H1 (cell line): ENCODE measurements at regions not wholly inside any gene's neighbourhood (a gene's known extent, or its start where the extent isn't known, plus 50 kb on each side); places are given as distances from the start of the nearest gene placed in this dataset.

ENCODE experiments used
- CTCF ChIA-PET: fragments of 300-600 bp; sonication (Branson Sonifier 250); formaldehyde crosslinking; loops from one replicate; lab custom pipeline; 2021; ENCODE audit not compliant: partially characterized antibody; lab: Charles Lee
- POLR2A ChIA-PET: fragments of 300-600 bp; sonication (Branson Sonifier 250); formaldehyde crosslinking; loops from one replicate; lab custom pipeline; 2021; ENCODE audit warnings: inconsistent platforms; ENCODE audit not compliant: partially characterized antibody; lab: Charles Lee
- DNase-seq, 2 experiments: peaks; one replicate each; pipeline versions ENCODE4 v3.0.0 to v3.0.0-alpha.2; 2010 to 2022; ENCODE audit warnings: low spot score in 2 of 2, low read depth in 1 of 2, mixed read lengths in 1 of 2
- FAIRE-seq: peaks from 2 replicates; lab custom pipeline; 2011; peaks lifted over from hg19 to GRCh38; lab: Jason Lieb, UNC
- H2AFZ ChIP-seq: 2 replicates; pipeline ENCODE4 v1.8.1; 2012; ENCODE audit warnings: low read length, inconsistent platforms
- H2AK5ac ChIP-seq: 2 replicates; pipeline ENCODE4 v1.6.1; 2013; ENCODE audit warnings: low read depth, low read length
- H2BK120ac ChIP-seq: replicated peaks from 2 replicates; pipeline ENCODE3; 2013; ENCODE audit warnings: low read depth, low read length, inconsistent platforms
- H2BK12ac ChIP-seq: 2 replicates; pipeline ENCODE4 v1.6.1; 2013; ENCODE audit warnings: low read depth, low read length
- H2BK15ac ChIP-seq: 2 replicates; pipeline ENCODE4 v1.6.1; 2013; ENCODE audit warnings: low read length
- H2BK20ac ChIP-seq: 2 replicates; pipeline ENCODE4 v1.6.1; 2013; ENCODE audit warnings: low read length
- H2BK5ac ChIP-seq: 2 replicates; pipeline ENCODE4 v1.6.1; 2013; ENCODE audit warnings: low read depth, low read length
- H3K14ac ChIP-seq: 2 replicates; pipeline ENCODE4 v1.6.1; 2013; ENCODE audit warnings: inconsistent platforms; ENCODE audit not compliant: insufficient read length
- H3K18ac ChIP-seq: 2 replicates; pipeline ENCODE4 v1.6.1; 2013; ENCODE audit warnings: low read length; ENCODE audit errors: extremely low read depth
- H3K23ac ChIP-seq: 2 replicates; pipeline ENCODE4 v1.6.1; 2013; ENCODE audit warnings: inconsistent platforms; ENCODE audit not compliant: insufficient read length
- H3K23me2 ChIP-seq: 2 replicates; pipeline ENCODE4 v1.6.1; 2013; ENCODE audit warnings: low read depth, low read length
- H3K27ac ChIP-seq: 2 replicates; pipeline ENCODE4 v1.6.1; 2011; ENCODE audit warnings: low read depth, low read length, inconsistent platforms
- H3K27me3 ChIP-seq, 4 experiments: replicated peaks in 1 of 4; 1 replicate in 1 of 4; 2 replicates in 3 of 4; pipeline versions ENCODE4 v1.6.1 to v1.8.1; 2011 to 2013; ENCODE audit warnings: low read length in 3 of 4, mild to moderate bottlenecking in 3 of 4, inconsistent platforms in 2 of 4, mixed read lengths in 2 of 4, moderate library complexity in 1 of 4; ENCODE audit not compliant: control insufficient read depth in 3 of 4, insufficient read depth in 3 of 4; ENCODE audit errors: extremely low read depth in 1 of 4
- H3K36me3 ChIP-seq, 4 experiments: 2 replicates each; pipeline versions ENCODE4 v1.6.1 to v1.8.1; 2011 to 2013; ENCODE audit warnings: mild to moderate bottlenecking in 4 of 4, low read length in 3 of 4, moderate library complexity in 2 of 4, control low read depth in 1 of 4, inconsistent platforms in 1 of 4; ENCODE audit not compliant: insufficient read depth in 4 of 4, control insufficient read depth in 2 of 4
- H3K4ac ChIP-seq: replicated peaks from 2 replicates; pipeline ENCODE3; 2013; ENCODE audit warnings: low read length, low read depth, mixed read lengths, inconsistent platforms; ENCODE audit not compliant: insufficient read length
- H3K4me1 ChIP-seq, 4 experiments: replicated peaks in 1 of 4; 1 replicate in 1 of 4; 2 replicates in 3 of 4; pipeline versions ENCODE4 v1.6.1 to v1.8.1; 2011 to 2013; ENCODE audit warnings: low read length in 3 of 4, inconsistent platforms in 2 of 4, mixed read lengths in 1 of 4; ENCODE audit not compliant: insufficient read depth in 4 of 4, control insufficient read depth in 3 of 4
- H3K4me2 ChIP-seq, 2 experiments: 2 replicates each; pipeline versions ENCODE4 v1.6.1 to v1.8.1; 2011 to 2013; ENCODE audit warnings: low read depth in 2 of 2, low read length in 2 of 2, control low read depth in 1 of 2, inconsistent platforms in 1 of 2, mild to moderate bottlenecking in 1 of 2; ENCODE audit not compliant: insufficient read depth in 1 of 2
- H3K4me3 ChIP-seq, 4 experiments: fragments of 200-600, 300-600 bp in 1 of 4; sonication (generic), shearing (Covaris generic), sonication (Bioruptor Twin) in 1 of 4; 2 replicates each; pipeline versions ENCODE4 v1.5.1 to v1.8.1; 2011 to 2016; ENCODE audit warnings: low read length in 4 of 4, low read depth in 3 of 4, control low read depth in 2 of 4, inconsistent platforms in 2 of 4, mild to moderate bottlenecking in 2 of 4, mixed read lengths in 1 of 4, moderate library complexity in 1 of 4; ENCODE audit not compliant: insufficient read depth in 2 of 4; ENCODE audit errors: extremely low read depth in 1 of 4
- H3K56ac ChIP-seq: replicated peaks from 2 replicates; pipeline ENCODE3; 2013; ENCODE audit warnings: low read depth, mild to moderate bottlenecking, mixed read lengths, low read length, inconsistent platforms; ENCODE audit not compliant: insufficient read length
- H3K79me1 ChIP-seq: 2 replicates; pipeline ENCODE4 v1.6.1; 2013; ENCODE audit warnings: low read depth, low read length, control low read depth
- H3K79me2 ChIP-seq, 2 experiments: 2 replicates each; pipeline versions ENCODE4 v1.6.1 to v1.8.1; 2012 to 2013; ENCODE audit warnings: low read length in 2 of 2, mild to moderate bottlenecking in 2 of 2, inconsistent platforms in 1 of 2; ENCODE audit not compliant: insufficient read depth in 2 of 2, control insufficient read depth in 1 of 2
- H3K9ac ChIP-seq, 4 experiments: replicated peaks in 1 of 4; 1 replicate in 1 of 4; 2 replicates in 3 of 4; pipeline versions ENCODE4 v1.6.1 to v1.8.1; 2011 to 2013; ENCODE audit warnings: low read depth in 3 of 4, low read length in 3 of 4, control low read depth in 2 of 4, mild to moderate bottlenecking in 2 of 4, moderate library complexity in 2 of 4, inconsistent platforms in 1 of 4; ENCODE audit errors: extremely low read depth in 1 of 4
- H3K9me3 ChIP-seq, 2 experiments: 2 replicates each; pipeline versions ENCODE4 v1.6.1 to v1.8.1; 2012 to 2013; ENCODE audit warnings: mild to moderate bottlenecking in 2 of 2, moderate library complexity in 2 of 2, control low read depth in 1 of 2, inconsistent platforms in 1 of 2, low read depth in 1 of 2, low read length in 1 of 2, mixed read lengths in 1 of 2; ENCODE audit not compliant: insufficient read depth in 2 of 2
- H4K20me1 ChIP-seq, 2 experiments: replicated peaks in 1 of 2; 2 replicates each; pipeline versions ENCODE3 to v1.8.1; 2011 to 2013; ENCODE audit warnings: inconsistent platforms in 2 of 2, low read length in 2 of 2, mild to moderate bottlenecking in 1 of 2; ENCODE audit not compliant: insufficient read depth in 2 of 2, control insufficient read depth in 1 of 2
- H4K5ac ChIP-seq: 2 replicates; pipeline ENCODE4 v1.6.1; 2013; ENCODE audit warnings: low read length, low read depth, mixed read lengths, inconsistent platforms; ENCODE audit not compliant: insufficient read length
- H4K8ac ChIP-seq: 2 replicates; pipeline ENCODE4 v1.8.0; 2013; ENCODE audit warnings: mild to moderate bottlenecking, moderate library complexity, low read length, inconsistent platforms; ENCODE audit not compliant: insufficient read depth; ENCODE audit errors: extremely low read depth
- H4K91ac ChIP-seq: replicated peaks from 2 replicates; pipeline ENCODE3; 2013; ENCODE audit warnings: low read length, mixed read lengths, inconsistent platforms; ENCODE audit not compliant: insufficient read length
- ATF2 ChIP-seq: IDR thresholded peaks from 2 replicates; pipeline ENCODE4 v1.6.1; 2012; ENCODE audit warnings: low read length, inconsistent platforms
- ATF3 ChIP-seq: IDR thresholded peaks from 2 replicates; pipeline ENCODE4 v1.6.1; 2011; ENCODE audit warnings: low read depth, mild to moderate bottlenecking, low read length; ENCODE audit not compliant: insufficient read depth
- CREB1 ChIP-seq: IDR thresholded peaks from 2 replicates; pipeline ENCODE4 v1.6.1; 2012; ENCODE audit warnings: inconsistent platforms
- CTBP2 ChIP-seq: IDR thresholded peaks from 2 replicates; pipeline ENCODE4 v1.7.0; 2011; ENCODE audit warnings: borderline replicate concordance, mild to moderate bottlenecking, moderate library complexity, mixed read lengths, low read length; ENCODE audit not compliant: insufficient read depth, insufficient read length
- E2F6 ChIP-seq: IDR thresholded peaks from 2 replicates; pipeline ENCODE4 v1.6.1; 2012; ENCODE audit warnings: inconsistent platforms
- KDM4A ChIP-seq: IDR thresholded peaks from one replicate; pipeline ENCODE4 v1.7.1; 2012; ENCODE audit warnings: low read depth, mild to moderate bottlenecking, moderate library complexity, low read length, inconsistent platforms; ENCODE audit not compliant: severe bottlenecking
- KDM5A ChIP-seq: fragments of 200-600 bp; IDR thresholded peaks from 2 replicates; pipeline ENCODE4 v1.7.1; 2012; ENCODE audit warnings: mild to moderate bottlenecking, low read length, inconsistent platforms, mixed read lengths
- MAX ChIP-seq: IDR thresholded peaks from 2 replicates; pipeline ENCODE4 v1.6.1; 2012; ENCODE audit warnings: inconsistent platforms
- RAD21 ChIP-seq, 2 experiments: IDR thresholded peaks in 1 of 2; conservative IDR thresholded peaks in 1 of 2; 2 replicates each; pipeline ENCODE4 v1.6.1; 2011; ENCODE audit warnings: low read depth in 2 of 2, low read length in 2 of 2, improper control_type of control experiment in 1 of 2, inconsistent platforms in 1 of 2, mild to moderate bottlenecking in 1 of 2, moderate library complexity in 1 of 2
- SIN3A ChIP-seq, 2 experiments: IDR thresholded peaks in 1 of 2; conservative IDR thresholded peaks in 1 of 2; 2 replicates each; pipeline ENCODE4 v1.6.1; 2011 to 2012; ENCODE audit warnings: low read length in 2 of 2, improper control_type of control experiment in 1 of 2, low read depth in 1 of 2, mild to moderate bottlenecking in 1 of 2
- TBP ChIP-seq: IDR thresholded peaks from 2 replicates; pipeline ENCODE4 v1.6.1; 2011; ENCODE audit warnings: low read depth, low read length, improper control_type of control experiment
- WGBS, 2 experiments: shearing (Covaris generic) in 1 of 2; methylation state at CpG; one replicate each; pipeline versions ENCODE4 v1.1.6 to v1.1.7; 2013 to 2015; ENCODE audit warnings: low lambda C conversion rate in 2 of 2, mixed read lengths in 2 of 2, inconsistent platforms in 1 of 2, low coverage in 1 of 2, missing lambda C conversion rate in 1 of 2; ENCODE audit not compliant: insufficient replicate concordance in 2 of 2, insufficient coverage in 1 of 2, insufficient read length in 1 of 2; ENCODE audit errors: extremely low coverage in 1 of 2, missing lambda C conversion rate in 1 of 2; 5-methylcytosine and 5-hydroxymethylcytosine counted together

GRCh38 chr5:107199756-107200155 is 471.0 kb downstream of the EFNA5 start:
- H4K91ac ChIP-seq: no peak overlapping the region
- FAIRE-seq (no peak), DNase-seq (no peak)
- CTCF ChIA-PET: interaction anchor here (0.7 kb wide), 1 partner anchor 45 kb away, joined by 3 read pairs; no protein-coding TSS in a partner anchor
- H2BK15ac ChIP-seq: no peak overlapping the region
- no peak overlapping the region for H3K14ac ChIP-seq
- no peak overlapping the region for H2BK120ac ChIP-seq
- H2AK5ac ChIP-seq: no peak overlapping the region
- H4K5ac ChIP-seq: no peak overlapping the region
- no peak overlapping the region for H2BK5ac ChIP-seq
- no peaks in the 10 kb centered on the region for H3K79me2 ChIP-seq
- H4K8ac ChIP-seq: no peak overlapping the region
- WGBS, 2 experiments: 85% methylated on average over 4 of the region's 4 CpGs; no CpG with 5 or more reads in 1 of the 2 experiments
- H3K27ac ChIP-seq: no peak overlapping the region
- no peak overlapping the region for H3K4ac ChIP-seq
- no peak overlapping the region for H3K4me2 ChIP-seq
- POLR2A ChIA-PET: no interaction called here
- H3K9ac ChIP-seq: no peak overlapping the region
- no peak overlapping the region for H3K23ac ChIP-seq
- no peak overlapping the region for H3K4me3 ChIP-seq
- H3K9me3 ChIP-seq: no peaks in the 10 kb centered on the region
- H3K27me3 ChIP-seq: no peaks in the 10 kb centered on the region
- H3K23me2 ChIP-seq: no peaks in the 10 kb centered on the region
- H3K4me1 ChIP-seq: no peaks in the 10 kb centered on the region
- no peak overlapping the region for H3K56ac ChIP-seq
- H2BK20ac ChIP-seq: no peak overlapping the region
- H3K18ac ChIP-seq: no peak overlapping the region
- H3K79me1 ChIP-seq: no peaks in the 10 kb centered on the region
- no peak overlapping the region for H2AFZ ChIP-seq
- H3K36me3 ChIP-seq: no peaks in the 10 kb centered on the region
- no peaks in the 10 kb centered on the region for H4K20me1 ChIP-seq
- H2BK12ac ChIP-seq: no peak overlapping the region
- TF ChIP-seq ATF2 (no peak), MAX (no peak), RAD21 (IDR thresholded peaks at IDR 0.05 in 1 of 2, conservative IDR thresholded peaks at IDR 0.05 in 1 of 2; ENCODE audit: low read depth in 2 of 2, low read length in 2 of 2) (no peak), ATF3 (no peak), SIN3A (conservative IDR thresholded peaks at IDR 0.05 in 1 of 2, IDR thresholded peaks at IDR 0.05 in 1 of 2; ENCODE audit: low read depth in 1 of 2, low read length in 2 of 2) (no peak), E2F6 (no peak), KDM4A (no peak), KDM5A (no peak), CREB1 (no peak), TBP (no peak), CTBP2 (no peak)
